GM19035 (cell line): ENCODE measurements at regions not wholly inside any gene's neighbourhood (a gene's known extent, or its start where the extent isn't known, plus 50 kb on each side); places are given as distances from the start of the nearest gene placed in this dataset.

Experiments used
- ATAC-seq: cut with Tn5 transposase; IDR thresholded peaks from one replicate; pipeline ENCODE4 v1.9.1; 2021; ENCODE audit not compliant: unreplicated experiment

DNA sequence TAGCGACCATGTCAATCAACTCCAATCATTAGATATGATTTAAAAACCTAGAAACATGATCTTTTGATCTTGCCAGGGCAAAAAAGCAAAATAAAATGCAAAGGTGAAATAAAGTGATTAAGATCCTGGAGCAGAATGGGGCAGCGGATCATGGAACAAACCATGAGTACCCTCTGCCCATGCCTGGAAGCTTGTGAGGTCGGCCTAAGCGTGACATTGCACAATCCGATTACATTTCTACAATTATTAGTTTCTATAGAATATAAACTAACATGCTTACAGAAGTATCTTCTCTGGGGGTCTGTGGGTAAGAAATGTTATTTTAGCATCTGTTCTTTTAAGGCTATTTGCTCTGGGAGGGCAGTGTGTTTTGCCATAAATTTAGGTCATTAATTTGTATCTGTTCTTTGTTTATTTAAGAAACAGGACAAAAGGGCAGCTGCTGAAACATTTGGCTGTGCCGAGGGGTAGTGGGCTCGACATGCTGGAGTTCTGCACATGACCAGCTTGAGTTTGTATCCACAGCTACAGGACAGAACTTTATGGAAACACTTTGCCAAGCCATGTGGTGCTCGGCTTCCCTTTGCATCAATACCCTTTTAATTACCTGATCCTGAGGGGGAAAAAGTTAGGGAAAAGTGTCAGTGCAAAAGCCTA is 55.9 kb downstream of the ZBTB18 start:
- no peak for ATAC-seq

DNA sequence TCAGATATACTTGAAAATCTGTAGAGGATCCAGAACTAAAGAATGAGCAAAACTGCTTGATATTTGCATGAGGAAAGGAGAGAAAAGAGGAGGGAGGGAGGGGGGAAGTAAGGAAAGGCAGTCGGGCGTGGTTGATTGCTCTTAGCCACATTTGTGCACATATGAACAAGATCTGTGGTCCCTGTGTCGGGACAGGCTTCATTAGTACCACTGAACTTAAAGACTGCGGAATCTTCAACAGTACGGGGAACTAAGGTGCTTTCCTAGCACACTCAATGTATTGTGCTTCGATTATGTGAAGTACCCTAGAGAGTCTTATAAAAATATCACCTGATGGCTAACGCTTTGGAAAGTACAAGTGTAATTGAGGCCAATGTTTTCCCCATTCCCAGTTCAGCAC is 59.9 kb downstream of the ZBTB18 start:
- ATAC-seq = no peak

DNA sequence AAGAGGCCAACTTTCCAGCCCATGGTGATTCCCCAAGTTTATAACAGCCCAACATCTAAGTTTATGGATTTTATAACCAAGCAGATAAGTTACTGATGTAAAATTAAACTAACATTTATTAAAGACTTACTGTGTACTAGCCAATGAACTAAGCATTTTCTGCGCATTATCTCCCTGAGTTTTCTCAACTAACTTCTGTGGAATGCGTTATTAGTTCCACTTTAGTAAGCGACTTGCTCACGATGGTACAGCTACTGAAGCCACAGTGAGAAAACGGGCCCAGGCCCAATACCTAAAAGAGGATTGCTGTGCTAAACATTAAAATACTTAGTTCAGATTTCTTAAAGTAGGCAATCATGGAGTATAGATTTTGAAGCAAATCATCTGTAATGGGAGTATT is 61.0 kb downstream of the ZBTB18 start:
- no peak for ATAC-seq

DNA sequence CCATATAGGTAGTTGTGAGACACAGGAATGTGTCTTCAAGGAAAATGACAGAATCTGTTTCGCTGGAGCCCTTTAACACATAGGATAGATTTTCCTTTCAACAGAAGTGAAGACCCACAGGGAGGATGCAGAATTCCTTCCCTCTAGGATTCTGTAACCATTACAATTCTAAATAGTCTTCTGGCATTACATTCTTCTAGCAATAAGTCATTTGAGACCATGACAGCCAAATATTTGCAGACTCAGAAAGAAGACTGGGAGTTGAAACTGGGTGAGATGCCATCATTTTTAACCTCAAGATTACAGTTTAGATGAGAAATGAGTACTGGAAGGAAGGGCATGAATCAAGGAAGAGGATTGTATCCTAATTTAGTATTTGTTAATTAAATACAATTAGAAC is 61.6 kb downstream of the ZBTB18 start:
- no peak for ATAC-seq

DNA sequence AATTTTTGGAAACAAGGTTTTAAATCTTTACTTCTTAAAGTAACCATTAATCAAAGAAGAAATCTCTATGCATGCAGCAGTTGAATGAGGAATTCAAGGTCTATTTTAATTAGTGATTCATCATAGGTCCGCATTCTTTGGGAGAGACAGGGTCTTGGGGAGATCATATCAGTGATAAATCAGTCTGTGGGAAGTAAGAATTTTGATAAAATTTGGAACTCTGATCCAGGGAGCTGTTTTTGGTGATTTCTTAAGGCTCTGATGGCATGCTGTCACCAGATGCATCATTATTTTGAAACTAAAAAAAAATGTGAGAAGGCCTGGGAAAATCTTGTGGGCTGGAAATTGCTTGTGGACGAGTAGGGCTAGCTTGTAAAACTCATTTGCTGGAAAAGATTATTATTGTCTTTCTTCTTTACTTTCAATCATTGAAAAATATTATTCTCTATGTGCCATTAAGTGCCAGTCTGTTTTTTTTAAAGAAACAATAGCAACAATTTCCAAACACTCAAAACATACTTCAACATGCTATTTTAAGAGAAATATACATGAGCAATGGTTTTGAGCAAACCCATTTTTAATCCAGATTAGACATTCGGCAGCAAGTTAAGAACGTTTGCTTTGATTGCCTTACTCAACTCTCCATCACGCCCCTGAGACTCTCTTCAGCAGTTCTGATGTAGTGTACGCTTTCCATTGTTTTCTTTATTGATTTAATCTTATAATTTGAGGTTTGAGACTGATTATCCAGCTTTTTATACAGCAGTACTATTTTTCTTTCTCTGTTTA is 62.6 kb downstream of the ZBTB18 start:
- ATAC-seq = no peak

DNA sequence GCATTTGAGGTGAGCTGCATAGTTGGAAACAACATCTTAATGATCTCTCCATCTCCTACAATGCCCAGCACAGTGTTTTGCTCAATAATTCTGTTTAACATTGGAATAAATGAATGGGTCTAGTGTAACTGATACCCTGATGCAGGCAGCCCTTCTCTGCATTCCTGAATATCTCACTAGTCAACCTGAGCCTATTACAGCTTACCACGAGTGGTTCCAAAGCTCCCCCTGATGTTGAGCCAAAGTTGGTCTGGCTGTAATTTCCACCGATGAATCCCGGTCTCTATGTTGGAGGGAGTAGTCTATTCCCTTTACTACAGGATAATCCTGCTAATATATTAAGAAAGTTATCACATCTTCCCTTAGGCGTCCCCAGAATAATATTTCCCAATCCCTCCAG is 63.8 kb downstream of the ZBTB18 start:
- no peak for ATAC-seq

DNA sequence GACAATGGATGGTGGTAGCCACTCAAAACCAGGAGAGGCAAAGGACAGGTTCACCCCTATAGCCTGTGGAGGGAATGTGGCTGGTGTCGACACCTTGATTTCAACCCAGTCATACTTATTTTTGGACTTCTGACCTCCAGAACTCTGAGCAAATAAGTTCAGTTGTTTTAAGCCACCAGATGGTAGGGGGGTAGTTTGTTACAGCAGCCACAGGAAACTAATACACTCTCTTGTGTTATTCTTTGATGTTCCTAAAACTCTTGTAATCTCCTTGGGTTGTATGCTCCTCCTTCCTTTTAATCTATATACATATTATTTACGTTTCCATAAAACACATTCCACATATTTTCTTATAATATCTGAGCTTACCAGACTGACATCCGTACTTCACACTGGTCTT is 65.9 kb downstream of the ZBTB18 start:
- no peak for ATAC-seq

DNA sequence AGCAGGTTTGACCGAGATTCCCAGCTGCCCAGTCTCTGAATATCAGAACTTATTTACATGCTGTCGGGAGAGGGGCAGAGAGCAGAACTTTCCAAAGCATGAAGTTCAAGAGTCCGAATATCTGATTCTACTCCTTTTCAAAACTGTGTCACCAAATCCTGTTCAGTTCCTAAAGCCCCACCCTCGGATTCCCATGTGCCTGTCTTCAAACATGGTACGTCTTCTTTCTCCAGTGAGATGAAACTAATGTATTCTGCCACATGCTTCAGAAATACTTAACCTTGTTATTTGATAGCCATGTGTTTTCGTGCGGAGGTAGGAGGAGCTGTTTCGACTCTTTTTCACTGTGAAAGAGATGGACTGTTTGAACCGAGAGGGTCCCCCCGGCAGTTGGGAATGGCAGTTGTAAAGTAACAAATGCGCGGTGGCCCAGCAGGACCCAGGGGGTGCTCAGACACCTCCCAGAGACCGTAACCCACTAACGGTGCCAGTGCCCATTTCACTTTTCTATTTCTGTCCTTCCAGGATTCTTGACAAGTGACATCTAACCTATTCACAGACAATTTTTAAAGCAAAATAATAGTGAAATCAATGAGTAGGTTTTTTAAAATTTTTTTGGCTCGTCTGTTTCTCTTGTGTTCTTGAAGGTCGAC is 67.2 kb downstream of the ZBTB18 start:
- no peak for ATAC-seq

DNA sequence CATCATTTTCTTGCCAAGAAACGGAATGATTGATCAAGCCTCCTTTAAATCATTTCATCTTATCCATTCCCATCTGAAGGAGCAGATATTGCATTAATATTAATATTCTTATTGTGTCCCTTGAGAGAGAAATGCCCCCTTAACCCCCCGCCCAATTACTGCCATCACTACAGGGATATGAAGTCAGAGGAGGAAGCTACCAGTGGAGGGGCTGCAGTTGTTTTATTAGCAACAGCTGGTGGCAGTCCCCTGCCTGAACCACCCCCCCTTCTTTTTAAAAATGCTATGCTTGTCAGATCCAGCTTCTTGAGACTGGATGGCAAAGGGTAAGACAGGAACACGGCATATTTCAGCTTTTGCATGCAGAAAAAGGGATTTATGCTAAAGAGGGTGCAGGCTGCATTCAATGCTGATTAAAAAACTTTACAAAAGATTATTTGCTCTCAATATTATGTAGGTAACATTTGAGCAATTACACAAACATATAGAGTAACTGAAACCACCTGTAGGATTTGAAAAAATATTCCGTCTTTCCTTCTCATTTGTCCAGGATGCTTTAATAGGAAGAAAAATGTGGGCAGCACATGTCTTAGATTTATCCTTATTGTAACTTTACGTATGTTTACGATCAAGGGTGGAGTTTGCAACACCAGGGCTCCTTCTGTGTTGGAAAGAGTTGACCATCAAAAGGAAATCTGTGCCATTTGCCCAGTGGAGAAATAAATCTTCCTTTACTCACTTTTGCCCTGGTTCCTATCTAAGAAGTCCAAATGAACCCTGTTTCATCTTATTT is 77.7 kb downstream of the ZBTB18 start:
- ATAC-seq = no peak

DNA sequence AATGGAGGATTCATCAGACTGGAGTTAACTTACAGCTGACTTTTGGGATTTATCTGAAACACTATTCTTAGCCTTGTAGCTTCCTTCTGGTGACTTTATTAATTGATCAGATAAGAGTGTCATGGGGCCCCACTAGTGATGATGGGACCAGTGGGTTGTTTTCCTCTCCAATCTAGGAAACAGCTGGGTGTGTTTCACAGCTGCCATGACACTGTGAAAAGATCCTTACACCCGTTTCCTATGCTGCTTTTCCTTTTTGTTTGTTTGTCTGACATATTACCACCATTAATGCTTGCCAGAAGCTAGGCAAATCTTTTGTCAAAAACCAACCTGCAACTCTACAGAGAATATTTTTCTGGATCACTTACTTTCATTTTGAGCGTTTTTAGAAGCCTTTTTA is 86.2 kb downstream of the ZBTB18 start:
- ATAC-seq = no peak

DNA sequence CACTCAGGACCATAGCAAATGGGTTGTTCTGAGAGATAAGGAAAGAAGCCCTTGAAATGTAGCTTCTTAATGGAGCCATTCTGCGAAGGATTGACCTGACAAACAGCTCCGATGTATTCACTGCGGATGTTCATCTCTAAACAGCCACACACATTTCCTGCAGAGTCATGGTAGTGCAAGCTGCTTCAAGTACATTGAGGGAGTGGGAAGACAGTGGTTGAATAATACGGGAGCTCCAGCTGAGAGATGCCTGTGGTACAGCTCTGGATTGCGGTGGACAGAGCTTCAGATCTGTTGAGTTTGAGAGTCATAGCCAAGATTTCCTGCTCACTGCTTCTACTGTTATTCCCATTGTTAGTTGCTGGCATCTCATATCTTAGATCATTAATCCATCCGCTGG is 86.6 kb downstream of the ZBTB18 start:
- ATAC-seq = no peak

DNA sequence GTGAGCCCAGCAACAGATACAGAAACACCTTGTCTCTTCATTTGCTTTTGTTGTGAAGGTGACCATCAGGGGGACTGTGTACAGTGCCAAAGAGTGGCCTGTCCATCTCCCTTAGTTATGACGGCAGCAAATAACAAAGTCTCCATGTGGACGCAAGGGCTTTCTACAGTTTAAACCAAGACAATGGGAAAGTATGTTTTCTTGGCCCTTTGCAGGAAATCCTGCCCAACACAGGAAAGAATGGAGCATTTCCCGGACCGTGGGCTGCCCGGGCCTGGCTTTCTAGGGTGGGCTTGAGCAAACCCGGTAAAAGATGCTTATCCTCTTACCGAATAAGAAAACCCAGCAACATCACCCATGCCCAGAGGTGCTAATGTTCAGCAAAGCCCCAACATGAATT is 87.3 kb downstream of the ZBTB18 start:
- no peak for ATAC-seq

DNA sequence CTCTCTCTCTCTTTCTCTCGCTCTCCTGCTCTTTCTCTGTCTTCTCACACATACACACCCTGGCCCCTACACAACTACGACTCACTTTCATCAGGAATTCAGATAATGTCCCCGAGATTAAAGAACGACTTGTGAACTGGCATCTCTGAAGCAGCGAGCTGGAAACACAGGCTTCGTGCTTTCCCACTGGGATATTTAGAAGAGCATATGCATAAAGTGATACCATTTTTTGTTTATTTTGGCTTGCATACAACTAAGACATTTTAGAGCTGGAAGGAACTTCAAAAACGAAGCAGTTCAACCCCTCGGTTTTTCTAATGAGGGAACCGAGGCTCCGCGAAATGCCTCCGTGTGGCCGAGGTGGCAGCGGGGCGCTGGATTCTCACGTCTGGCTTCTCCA is 88.6 kb downstream of the ZBTB18 start:
- ATAC-seq = no peak

DNA sequence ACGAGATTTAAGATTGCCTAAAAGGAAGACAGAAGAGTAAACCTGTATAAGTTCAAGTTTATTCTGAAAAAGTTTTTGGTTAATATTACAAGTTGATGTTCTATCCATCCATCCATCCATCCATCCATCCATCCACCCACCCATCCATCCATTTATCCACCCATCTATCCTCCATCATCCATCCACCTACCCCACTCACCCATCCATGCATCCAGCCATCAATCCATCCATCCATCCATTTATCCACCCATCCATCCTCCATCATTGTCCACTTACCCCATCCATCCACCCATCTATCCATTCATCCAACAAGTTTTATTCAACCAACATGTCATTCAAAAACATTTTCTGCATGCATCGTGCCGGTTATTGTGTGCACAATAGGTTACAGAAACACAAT is 89.3 kb downstream of the ZBTB18 start:
- ATAC-seq = no peak

DNA sequence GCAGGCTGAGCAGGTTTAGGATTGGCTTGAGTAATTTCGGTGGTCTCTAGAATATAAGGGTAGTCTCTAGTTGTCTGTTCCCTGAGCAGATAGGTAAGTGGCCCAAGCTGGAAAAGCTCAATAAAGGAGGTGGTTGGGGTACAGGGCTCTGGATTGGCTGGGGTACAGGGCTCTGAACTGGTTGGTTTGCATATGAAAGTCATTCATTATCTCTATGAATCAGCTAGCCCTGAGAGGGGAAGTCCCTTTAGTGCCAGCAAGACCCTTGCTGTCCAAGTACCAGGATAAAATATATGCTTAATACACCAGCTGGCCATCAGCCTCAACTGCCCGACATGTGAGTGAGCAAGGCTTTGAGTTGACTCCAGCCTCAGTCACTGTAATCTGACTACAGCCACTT is 93.0 kb downstream of the ZBTB18 start:
- ATAC-seq = no peak

DNA sequence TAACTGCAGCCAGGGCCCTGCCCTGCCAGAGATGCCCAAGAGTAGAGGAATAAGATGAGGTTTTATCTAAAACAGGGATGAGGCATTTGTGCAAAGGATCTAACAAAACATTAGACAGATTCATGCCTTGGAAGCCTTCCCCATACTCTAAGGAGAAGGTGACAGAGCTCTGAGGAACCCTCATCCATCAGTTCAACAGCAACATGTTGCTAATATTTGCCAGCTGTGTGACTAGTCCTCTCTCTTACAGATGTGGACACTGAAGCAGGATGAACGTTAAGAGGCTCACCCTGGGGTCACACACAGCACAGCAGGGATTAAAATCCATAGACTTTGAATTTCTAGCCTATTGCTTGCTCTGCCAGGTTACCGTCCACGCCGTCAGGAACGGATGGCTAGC is 99.0 kb downstream of the ZBTB18 start:
- no peak for ATAC-seq

DNA sequence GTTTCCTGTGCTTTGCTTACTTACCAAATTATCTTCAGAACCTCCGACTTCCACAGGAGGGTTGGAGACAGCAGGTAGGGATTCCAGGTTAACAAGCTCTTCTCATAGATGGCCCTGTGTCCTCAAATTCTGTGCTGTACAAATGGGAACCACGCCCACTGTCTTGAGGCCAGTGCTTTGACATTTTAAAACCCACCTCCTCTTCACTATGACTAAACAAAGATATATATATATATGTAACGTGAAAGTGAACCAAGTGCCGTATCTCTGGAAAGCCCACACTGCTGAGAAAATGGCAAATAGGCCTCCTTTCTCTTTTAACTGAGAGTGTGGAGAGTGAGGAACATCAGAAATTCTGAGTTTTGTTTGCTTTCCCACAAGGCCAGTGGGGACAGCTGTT is 99.6 kb downstream of the ZBTB18 start:
- ATAC-seq = no peak

DNA sequence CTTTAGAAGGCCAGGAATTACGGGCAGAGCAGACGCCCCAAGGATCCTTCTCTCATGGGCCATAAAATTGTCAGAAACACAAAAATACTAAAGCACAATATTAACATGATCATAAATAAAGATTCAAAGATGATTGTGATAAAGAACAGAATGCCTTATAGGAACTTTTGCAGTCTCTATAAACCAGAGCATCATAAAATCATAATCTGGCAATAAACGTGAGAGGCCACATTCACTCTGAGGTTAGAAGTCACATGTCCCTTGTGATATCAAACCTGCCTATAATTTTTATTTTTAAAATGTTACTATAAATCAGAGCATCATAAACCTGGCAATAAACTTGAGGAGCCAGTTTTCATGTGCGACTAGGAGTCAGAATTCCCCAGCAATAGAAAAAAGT is 100.5 kb downstream of the ZBTB18 start:
- no peak for ATAC-seq

DNA sequence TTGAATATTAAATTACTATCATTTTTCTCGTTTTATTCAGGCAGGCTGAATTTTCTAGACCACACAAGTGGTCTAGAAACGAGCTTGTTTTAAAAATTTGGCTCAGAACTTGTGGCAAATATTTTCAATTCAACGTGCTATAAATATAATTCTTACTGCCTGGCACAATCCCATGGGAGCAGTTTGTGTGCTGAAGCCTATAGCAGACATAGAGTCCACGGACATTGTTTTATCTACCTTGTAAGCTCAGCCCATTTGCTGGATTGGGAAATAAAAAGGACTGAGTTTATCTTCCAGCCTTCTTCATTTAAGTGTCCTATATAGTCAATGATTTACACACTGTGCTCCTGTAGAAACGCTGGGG is 103.4 kb downstream of the ZBTB18 start:
- no peak for ATAC-seq

DNA sequence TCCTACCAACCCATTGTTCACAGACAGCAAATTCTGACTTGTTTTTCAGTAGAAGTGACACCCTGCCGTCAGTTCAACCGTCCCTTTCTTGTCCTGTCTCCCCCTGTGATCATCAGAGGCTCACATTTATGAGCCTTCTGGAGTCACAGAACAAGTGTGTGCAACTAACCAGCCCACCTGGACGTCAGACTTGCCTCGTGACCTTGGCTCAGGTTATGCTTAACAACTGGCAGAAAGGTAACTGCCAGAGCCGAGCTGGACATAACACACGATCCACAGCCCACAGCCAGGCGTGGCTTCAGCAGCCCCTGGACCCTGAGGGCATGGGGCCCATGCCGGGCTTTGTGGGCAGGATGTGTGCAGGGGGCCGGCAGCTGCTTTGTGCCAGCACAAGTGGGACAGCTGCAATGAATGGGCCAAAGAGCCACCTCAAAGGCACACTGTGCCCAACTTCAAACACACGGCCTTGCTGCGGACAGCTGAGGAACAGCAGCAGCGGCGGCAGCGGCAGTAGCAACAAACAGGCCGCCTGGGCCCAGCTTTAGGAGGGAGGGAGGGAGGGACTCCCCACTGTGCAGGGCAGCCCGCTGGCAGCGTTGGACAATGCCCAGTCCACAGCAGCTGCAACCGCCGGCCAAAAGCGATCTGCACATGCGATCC is 103.9 kb downstream of the ZBTB18 start:
- ATAC-seq = no peak

DNA sequence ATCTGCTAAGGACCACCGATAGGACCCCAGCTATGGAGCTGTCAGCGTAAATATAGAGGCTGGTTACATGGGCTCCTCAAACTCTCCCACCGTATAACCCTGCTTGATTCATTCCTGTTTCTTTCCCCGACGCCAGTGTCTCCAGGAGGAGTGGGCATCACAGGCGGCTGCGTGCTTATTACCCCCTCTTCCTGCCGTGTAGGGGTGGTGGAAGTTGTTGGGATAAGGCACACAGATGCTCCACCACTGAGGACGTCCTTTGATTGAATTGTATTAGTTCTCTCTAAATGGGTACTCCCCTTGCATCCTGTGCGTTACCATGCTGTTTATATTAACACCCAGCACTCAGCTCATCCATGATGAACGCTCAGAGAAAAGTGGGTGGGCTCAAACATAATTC is 104.6 kb downstream of the ZBTB18 start:
- no peak for ATAC-seq
